GM23338 (cell line): ENCODE measurements at regions not wholly inside any gene's neighbourhood (a gene's known extent, or its start where the extent isn't known, plus 50 kb on each side); places are given as distances from the start of the nearest gene placed in this dataset.

Source experiments
- ATAC-seq: fragments of 200-7000 bp; cut with Tn5 transposase; 3 replicates; pipeline ENCODE4 v1.9.1; 2020
- DNase-seq: peaks from one replicate; pipeline ENCODE4 v3.0.0-alpha.2; 2015; ENCODE audit warnings: low spot score
- H2AFZ ChIP-seq: fragments of 200-600 bp; sonication (generic); 2 replicates; pipeline ENCODE4 v1.8.0; 2016; ENCODE audit warnings: antibody characterized with exemption, mild to moderate bottlenecking, moderate library complexity
- H3F3A ChIP-seq: fragments of 200-600 bp; sonication (generic); replicated peaks from 2 replicates; pipeline ENCODE4 v1.8.0; 2017; ENCODE audit warnings: antibody characterized with exemption, mixed run types, low read depth
- H3K27ac ChIP-seq: fragments of 200-600 bp; sonication (generic); 2 replicates; pipeline ENCODE4 v1.6.1; 2016; ENCODE audit warnings: low read depth
- H3K27me3 ChIP-seq: fragments of 200-600 bp; sonication (generic); 2 replicates; pipeline ENCODE4 v1.8.0; 2016; ENCODE audit warnings: mild to moderate bottlenecking, mixed run types, moderate library complexity; ENCODE audit not compliant: insufficient read depth
- H3K36me3 ChIP-seq: fragments of 200-600 bp; sonication (generic); 2 replicates; pipeline ENCODE4 v1.8.0; 2016; ENCODE audit warnings: mild to moderate bottlenecking; ENCODE audit not compliant: insufficient read depth
- H3K4me1 ChIP-seq: fragments of 200-600 bp; sonication (generic); 2 replicates; pipeline ENCODE4 v1.8.0; 2016; ENCODE audit warnings: mild to moderate bottlenecking, moderate library complexity; ENCODE audit not compliant: insufficient read depth
- H3K4me2 ChIP-seq: fragments of 200-600 bp; sonication (generic); 2 replicates; pipeline ENCODE4 v1.7.1; 2017; ENCODE audit warnings: mixed run types
- H3K4me3 ChIP-seq: fragments of 200-600 bp; sonication (generic); 2 replicates; pipeline ENCODE4 v1.6.1; 2016; ENCODE audit warnings: mixed run types
- H3K79me2 ChIP-seq: fragments of 200-600 bp; sonication (generic); replicated peaks from 2 replicates; pipeline ENCODE4 v1.8.0; 2017; ENCODE audit warnings: mild to moderate bottlenecking; ENCODE audit not compliant: insufficient read depth
- H3K9me2 ChIP-seq: fragments of 200-600 bp; sonication (generic); 2 replicates; pipeline ENCODE4 v1.8.0; 2017; ENCODE audit not compliant: insufficient read depth
- H4K20me1 ChIP-seq: fragments of 200-600 bp; sonication (generic); replicated peaks from 2 replicates; pipeline ENCODE4 v1.8.0; 2017; ENCODE audit warnings: mild to moderate bottlenecking; ENCODE audit not compliant: insufficient read depth
- H3K27ac Mint-ChIP-seq: 2 replicates; pipeline ENCODE4 v1.8.0; 2020; ENCODE audit warnings: inconsistent platforms, mild to moderate bottlenecking, moderate library complexity, mixed read lengths
- H3K27me3 Mint-ChIP-seq: 3 replicates; pipeline ENCODE4 v1.8.0; 2022; ENCODE audit warnings: low read depth, mild to moderate bottlenecking, moderate library complexity, mixed read lengths, inconsistent platforms; ENCODE audit not compliant: insufficient read depth, poor library complexity
- H3K36me3 Mint-ChIP-seq: 3 replicates; pipeline ENCODE4 v1.8.0; 2021; ENCODE audit warnings: low read depth, mild to moderate bottlenecking, inconsistent platforms, moderate library complexity, mixed read lengths
- H3K4me1 Mint-ChIP-seq: 3 replicates; pipeline ENCODE4 v1.8.0; 2020; ENCODE audit warnings: mild to moderate bottlenecking, inconsistent platforms, mixed read lengths
- H3K4me3 Mint-ChIP-seq: 3 replicates; pipeline ENCODE4 v1.8.0; 2021; ENCODE audit warnings: moderate library complexity, mild to moderate bottlenecking, inconsistent platforms, mixed read lengths
- H3K9me3 Mint-ChIP-seq: 3 replicates; pipeline ENCODE4 v1.8.0; 2020; ENCODE audit warnings: moderate library complexity, mild to moderate bottlenecking, inconsistent platforms, mixed read lengths
- CREB1 ChIP-seq: fragments of 250-450 bp; sonication (Bioruptor Pico); IDR thresholded peaks from 2 replicates; pipeline ENCODE4 v1.5.0; 2020; ENCODE audit warnings: low read depth, mild to moderate bottlenecking, moderate library complexity
- CTCF ChIP-seq, 2 experiments: fragments of 200-600 bp in 1 of 2; sonication (generic) in 1 of 2; conservative IDR thresholded peaks; 2 replicates each; pipeline versions ENCODE4 v1.5.1 to v1.6.1; 2016 to 2017; ENCODE audit warnings: antibody characterized with exemption in 2 of 2, low read depth in 2 of 2, mild to moderate bottlenecking in 2 of 2, moderate library complexity in 1 of 2
- ETS1 ChIP-seq: IDR thresholded peaks from 2 replicates; pipeline ENCODE4 v1.6.1; 2016; ENCODE audit warnings: antibody characterized with exemption
- EZH2 ChIP-seq: fragments of 200-600 bp; sonication (generic); IDR thresholded peaks from one replicate; pipeline ENCODE4 v1.8.0; 2017; ENCODE audit warnings: antibody characterized with exemption, mild to moderate bottlenecking, low read depth; ENCODE audit not compliant: unreplicated experiment
- EZH2phosphoT487 ChIP-seq: fragments of 200-600 bp; sonication (generic); IDR thresholded peaks from one replicate; pipeline ENCODE4 v1.8.1; 2018; ENCODE audit warnings: antibody characterized with exemption; ENCODE audit not compliant: unreplicated experiment
- JUNB ChIP-seq: IDR thresholded peaks from one replicate; pipeline ENCODE4 v1.6.1; 2016; ENCODE audit warnings: antibody characterized with exemption; ENCODE audit not compliant: unreplicated experiment
- NANOG ChIP-seq: IDR thresholded peaks from 2 replicates; pipeline ENCODE4 v1.6.1; 2016; ENCODE audit warnings: antibody characterized with exemption, borderline replicate concordance
- POLR2AphosphoS5 ChIP-seq: IDR thresholded peaks from 2 replicates; pipeline ENCODE4 v1.6.1; 2016; ENCODE audit warnings: antibody characterized with exemption, low read depth
- REST ChIP-seq: IDR thresholded peaks from one replicate; pipeline ENCODE4 v1.6.1; 2018; ENCODE audit warnings: antibody characterized with exemption; ENCODE audit not compliant: unreplicated experiment
- STAT1 ChIP-seq: IDR thresholded peaks from one replicate; pipeline ENCODE4 v1.6.1; 2016; ENCODE audit warnings: antibody characterized with exemption; ENCODE audit not compliant: unreplicated experiment
- ZNF114 ChIP-seq: fragments of 250-450 bp; sonication (Bioruptor Pico); IDR thresholded peaks from 2 replicates; pipeline ENCODE4 v1.5.0; 2020; ENCODE audit warnings: mild to moderate bottlenecking, moderate library complexity
- ZNF331 ChIP-seq: fragments of 250-450 bp; sonication (Bioruptor Pico); IDR thresholded peaks from 2 replicates; pipeline ENCODE4 v1.5.0; 2020; ENCODE audit warnings: low read depth, mild to moderate bottlenecking, moderate library complexity
- ZNF462 ChIP-seq: fragments of 250-450 bp; sonication (Bioruptor Pico); IDR thresholded peaks from 2 replicates; pipeline ENCODE4 v1.5.0; 2020; ENCODE audit warnings: mild to moderate bottlenecking, moderate library complexity

- Mint-ChIP-seq H3K4me1 (no peaks in the 10 kb centered on the region), H3K9me3 (no peaks in the 10 kb centered on the region), H3K36me3 (no peaks in the 10 kb centered on the region), H3K27ac (no peak overlapping the region), H3K27me3 (no peaks in the 10 kb centered on the region), H3K4me3 (no peak overlapping the region; the same call in 2 of the 3 replicates)
- H3K27me3 ChIP-seq = no peaks in the 10 kb centered on the region
- no peaks in the 10 kb centered on the region for H3F3A ChIP-seq
- H3K79me2 ChIP-seq = no peaks in the 10 kb centered on the region
- no peak for DNase-seq
- H3K4me2 ChIP-seq = no peak overlapping the region
- no peaks in the 10 kb centered on the region for H4K20me1 ChIP-seq
- H3K27ac ChIP-seq = no peak overlapping the region
- H3K4me3 ChIP-seq = no peak overlapping the region
- no peaks in the 10 kb centered on the region for H3K36me3 ChIP-seq
- no peak overlapping the region for H2AFZ ChIP-seq
- H3K4me1 ChIP-seq = no peaks in the 10 kb centered on the region
- no peaks in the 10 kb centered on the region for H3K9me2 ChIP-seq
- TF ChIP-seq ZNF331 (CRISPR knock-in tag) = no peak
- no peak for TF ChIP-seq ZNF114 (CRISPR knock-in tag)
- no peak for TF ChIP-seq EZH2
- TF ChIP-seq CTCF (conservative IDR thresholded peaks at IDR 0.05; ENCODE audit: low read depth in 2 of 2) = no peak
- TF ChIP-seq CREB1 (CRISPR knock-in tag) = no peak
- no peak for TF ChIP-seq JUNB
- TF ChIP-seq EZH2phosphoT487 = no peak
- TF ChIP-seq REST = no peak
- TF ChIP-seq STAT1 = no peak
- no peak for TF ChIP-seq ZNF462 (CRISPR knock-in tag)
- TF ChIP-seq POLR2AphosphoS5 = no peak
- TF ChIP-seq ETS1 = no peak
- TF ChIP-seq NANOG = no peak
- ATAC-seq = no peak
These were observed 88.4 kb upstream of the NKX1-1 start for GRCh38 chr4:1494416-1495315.
